ENCODE measurements at regions not wholly inside any gene's neighbourhood (a gene's known extent, or its start where the extent isn't known, plus 50 kb on each side); places are given as distances from the start of the nearest gene placed in this dataset.
"Not testable (repeated sequence)": the region's sequence is repeated elsewhere in the genome, so short reads cannot be mapped to it uniquely, and the experiment has no call there.

DNA sequence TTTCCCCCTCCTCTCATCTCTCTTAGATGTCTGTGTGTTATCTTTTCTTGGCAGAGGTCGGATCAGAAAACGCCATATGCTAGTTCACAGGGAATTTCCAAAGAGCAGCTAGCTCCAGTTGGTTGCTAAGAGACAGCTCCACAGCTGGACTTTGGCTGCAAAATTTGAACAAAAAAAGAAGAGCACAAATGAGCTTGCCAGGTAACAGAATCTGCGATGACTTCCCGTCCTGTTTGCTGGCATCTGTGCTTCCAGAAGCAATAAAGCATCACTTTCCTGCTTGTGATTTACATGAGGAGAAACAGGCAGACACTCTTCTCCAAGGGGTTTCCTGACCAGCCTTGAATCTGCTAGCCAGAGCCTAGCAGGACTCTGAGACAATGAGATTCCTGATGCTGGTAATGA is 596.0 kb upstream of the B3GAT1 start:
- H3K4me3 ChIP-seq (ENCODE audit: low read depth, low read length): no peak overlapping the region
- CTCF ChIA-PET: no interaction called here
- POLR2A ChIA-PET: no interaction called here
- no peaks in the 10 kb centered on the region for H3K36me3 ChIP-seq (ENCODE audit: control insufficient read depth, insufficient read depth, low read length)
- TF ChIP-seq, protein P1, sequence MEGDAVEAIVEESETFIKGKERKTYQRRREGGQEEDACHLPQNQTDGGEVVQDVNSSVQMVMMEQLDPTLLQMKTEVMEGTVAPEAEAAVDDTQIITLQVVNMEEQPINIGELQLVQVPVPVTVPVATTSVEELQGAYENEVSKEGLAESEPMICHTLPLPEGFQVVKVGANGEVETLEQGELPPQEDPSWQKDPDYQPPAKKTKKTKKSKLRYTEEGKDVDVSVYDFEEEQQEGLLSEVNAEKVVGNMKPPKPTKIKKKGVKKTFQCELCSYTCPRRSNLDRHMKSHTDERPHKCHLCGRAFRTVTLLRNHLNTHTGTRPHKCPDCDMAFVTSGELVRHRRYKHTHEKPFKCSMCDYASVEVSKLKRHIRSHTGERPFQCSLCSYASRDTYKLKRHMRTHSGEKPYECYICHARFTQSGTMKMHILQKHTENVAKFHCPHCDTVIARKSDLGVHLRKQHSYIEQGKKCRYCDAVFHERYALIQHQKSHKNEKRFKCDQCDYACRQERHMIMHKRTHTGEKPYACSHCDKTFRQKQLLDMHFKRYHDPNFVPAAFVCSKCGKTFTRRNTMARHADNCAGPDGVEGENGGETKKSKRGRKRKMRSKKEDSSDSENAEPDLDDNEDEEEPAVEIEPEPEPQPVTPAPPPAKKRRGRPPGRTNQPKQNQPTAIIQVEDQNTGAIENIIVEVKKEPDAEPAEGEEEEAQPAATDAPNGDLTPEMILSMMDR (IDR thresholded peaks at IDR 0.05; ENCODE audit: insufficient read depth, low read depth, low read length): no peak
- no peak for DNase-seq (ENCODE audit: low read depth)
- no peaks in the 10 kb centered on the region for H3K27me3 ChIP-seq (ENCODE audit: control insufficient read depth, insufficient read depth, low read length)

DNA sequence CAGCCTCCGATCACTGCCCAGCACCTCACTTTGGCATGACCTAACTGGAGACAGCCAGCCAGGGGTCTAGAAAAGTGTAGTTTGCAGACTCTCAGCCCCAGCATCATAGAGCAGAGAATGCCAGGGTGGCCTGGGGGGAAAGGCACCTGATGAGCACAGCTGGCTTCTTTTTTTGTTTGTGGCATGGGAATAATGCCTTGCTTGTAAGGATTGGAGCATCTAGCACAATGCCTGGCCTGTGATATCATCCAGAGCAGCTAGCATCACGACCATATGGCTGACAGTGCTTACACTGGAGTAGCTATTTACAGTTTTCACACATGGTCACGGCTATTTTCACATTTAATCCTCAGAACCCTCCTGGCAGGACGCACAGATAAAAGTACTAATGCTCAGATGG is 594.8 kb upstream of the B3GAT1 start:
- ChIA-PET POLR2A (no interaction called here), CTCF (no interaction called here)
- no peaks in the 10 kb centered on the region for H3K27me3 ChIP-seq (ENCODE audit: control insufficient read depth, insufficient read depth, low read length)
- H3K4me3 ChIP-seq (ENCODE audit: low read depth, low read length): no peak overlapping the region
- TF ChIP-seq, protein P1 (IDR thresholded peaks at IDR 0.05; ENCODE audit: insufficient read depth, low read depth, low read length): no peak
- no peaks in the 10 kb centered on the region for H3K36me3 ChIP-seq (ENCODE audit: control insufficient read depth, insufficient read depth, low read length)
- DNase-seq (ENCODE audit: low read depth): no peak

DNA sequence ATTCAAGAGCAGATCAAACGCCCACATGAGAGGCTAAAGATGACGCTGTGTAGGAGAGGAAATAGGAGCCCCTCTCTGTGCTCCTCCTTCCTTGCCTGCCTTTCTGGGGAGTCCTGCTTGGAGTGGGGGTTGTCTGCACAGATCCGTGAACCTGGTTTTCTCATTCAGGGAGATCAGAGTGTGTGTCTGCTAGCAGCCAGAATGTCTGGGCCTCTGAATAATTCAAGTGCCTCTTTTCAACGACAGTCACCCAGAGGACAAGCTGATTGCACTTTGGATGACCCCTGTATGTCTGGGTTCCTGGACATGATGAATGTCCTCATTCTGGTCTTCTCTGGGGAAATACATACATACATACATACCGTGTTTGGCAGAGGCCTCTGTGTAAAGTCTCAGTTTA is 592.5 kb upstream of the B3GAT1 start:
- ChIA-PET POLR2A (no interaction called here), CTCF (no interaction called here)
- no peak for DNase-seq (ENCODE audit: low read depth)
- Histone ChIP-seq H3K4me3 (ENCODE audit: low read depth, low read length) (no peak overlapping the region), H3K27me3 (ENCODE audit: control insufficient read depth, insufficient read depth, low read length) (no peaks in the 10 kb centered on the region), H3K36me3 (ENCODE audit: control insufficient read depth, insufficient read depth, low read length) (no peaks in the 10 kb centered on the region)
- TF ChIP-seq, protein P1 (IDR thresholded peaks at IDR 0.05; ENCODE audit: insufficient read depth, low read depth, low read length): no peak

DNA sequence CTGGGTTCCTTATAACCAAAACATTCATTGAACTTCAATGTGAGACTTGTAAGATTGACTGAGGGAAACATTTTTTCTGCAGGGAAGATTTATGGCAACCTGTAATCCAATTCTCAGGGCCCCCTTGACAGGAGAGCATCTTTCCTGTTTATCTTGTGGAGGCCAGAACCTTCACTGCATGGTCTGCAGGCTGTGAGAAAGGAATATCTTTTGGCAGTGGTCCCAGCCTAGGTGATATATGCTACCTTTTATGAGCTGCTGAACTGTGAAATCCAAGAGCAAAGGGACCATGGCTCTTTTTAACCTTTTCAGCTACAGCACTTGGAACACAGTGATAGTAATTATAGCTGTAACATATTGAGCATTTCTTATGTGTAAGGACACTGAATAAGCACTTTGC is 590.2 kb upstream of the B3GAT1 start:
- no peaks in the 10 kb centered on the region for H3K36me3 ChIP-seq (ENCODE audit: control insufficient read depth, insufficient read depth, low read length)
- POLR2A ChIA-PET: no interaction called here
- DNase-seq (ENCODE audit: low read depth): no peak
- TF ChIP-seq, protein P1 (IDR thresholded peaks at IDR 0.05; ENCODE audit: insufficient read depth, low read depth, low read length): no peak
- H3K27me3 ChIP-seq (ENCODE audit: control insufficient read depth, insufficient read depth, low read length): no peaks in the 10 kb centered on the region
- CTCF ChIA-PET: no interaction called here
- no peak overlapping the region for H3K4me3 ChIP-seq (ENCODE audit: low read depth, low read length)

DNA sequence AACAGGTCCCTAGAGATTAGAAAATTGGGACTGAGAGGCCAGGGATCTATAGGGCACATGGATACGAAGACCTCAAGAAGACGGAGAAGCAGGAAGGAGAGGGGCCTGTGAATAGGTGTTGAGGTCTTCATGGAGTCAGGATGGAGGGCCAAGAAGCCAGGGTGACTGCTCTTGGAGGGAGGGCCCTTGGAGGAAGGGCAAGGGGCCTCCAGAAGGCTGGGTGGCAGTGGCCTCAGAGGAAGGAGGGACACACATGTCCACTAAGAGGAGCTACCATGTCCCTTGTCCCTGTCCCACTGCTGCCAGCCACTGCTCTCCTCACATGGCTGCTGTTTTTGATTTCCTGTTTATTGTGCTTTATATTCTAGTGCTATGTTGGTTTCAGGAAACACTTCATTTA is 589.5 kb upstream of the B3GAT1 start:
- TF ChIP-seq, protein P1 (IDR thresholded peaks at IDR 0.05; ENCODE audit: insufficient read depth, low read depth, low read length): no peak
- Histone ChIP-seq H3K27me3 (ENCODE audit: control insufficient read depth, insufficient read depth, low read length) (no peaks in the 10 kb centered on the region), H3K4me3 (ENCODE audit: low read depth, low read length) (no peak overlapping the region), H3K36me3 (ENCODE audit: control insufficient read depth, insufficient read depth, low read length) (no peaks in the 10 kb centered on the region)
- ChIA-PET POLR2A (no interaction called here), CTCF (no interaction called here)
- no peak for DNase-seq (ENCODE audit: low read depth)

DNA sequence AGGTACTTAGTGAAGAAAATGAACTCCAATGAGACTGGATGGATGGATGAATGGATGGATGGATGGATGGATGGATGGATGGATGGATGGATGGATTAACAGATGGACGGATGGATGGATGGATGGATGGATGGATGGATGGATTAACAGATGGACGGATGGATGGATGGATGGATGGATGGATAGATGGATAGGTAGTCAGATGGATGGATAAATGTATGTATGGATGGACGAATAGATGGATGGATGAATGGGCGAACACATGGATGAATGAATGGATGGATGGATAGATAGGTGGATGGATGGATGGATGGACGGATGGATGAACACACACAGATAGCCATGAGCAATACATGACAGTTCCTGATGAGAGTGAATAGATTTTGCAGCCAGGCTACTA is 589.0 kb upstream of the B3GAT1 start:
- POLR2A ChIA-PET; H3K27me3 ChIP-seq (ENCODE audit: control insufficient read depth, insufficient read depth, low read length); H3K4me3 ChIP-seq (ENCODE audit: low read depth, low read length); DNase-seq (ENCODE audit: low read depth); H3K36me3 ChIP-seq (ENCODE audit: control insufficient read depth, insufficient read depth, low read length); CTCF ChIA-PET: not testable (repeated sequence)

All from BJ (cell line).